GM18868 (cell line): ENCODE measurements at regions not wholly inside any gene's neighbourhood (a gene's known extent, or its start where the extent isn't known, plus 50 kb on each side); places are given as distances from the start of the nearest gene placed in this dataset.

Source experiments
- ATAC-seq: cut with Tn5 transposase; IDR thresholded peaks from one replicate; pipeline ENCODE4 v1.9.1; 2021; ENCODE audit warnings: mild to moderate bottlenecking, moderate library complexity; ENCODE audit not compliant: unreplicated experiment

- ATAC-seq: no peak
Measured at GRCh38 chr5:53361708-53362107, 118.7 kb upstream of the FST start.

DNA sequence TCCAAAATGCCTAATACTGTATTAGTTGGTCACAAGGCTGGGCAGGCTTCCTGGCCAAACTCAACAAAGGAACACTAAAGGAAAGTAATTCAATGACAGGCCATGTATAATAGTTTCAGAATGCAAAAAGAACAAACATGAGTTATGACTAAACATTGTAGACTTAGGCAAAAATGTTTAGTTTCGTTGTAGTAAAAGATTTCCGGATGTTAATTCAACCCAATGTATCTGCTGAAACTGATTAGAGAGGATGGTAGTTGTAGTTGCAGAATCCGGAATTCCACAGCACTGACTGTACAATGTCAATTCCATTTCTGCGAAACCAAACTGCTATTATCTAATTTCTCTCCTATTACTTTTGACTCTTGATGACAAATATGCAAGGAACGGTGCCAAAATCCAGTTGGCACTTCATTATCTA is 117.9 kb upstream of the FST start:
- ATAC-seq: no peak

GRCh38 chr5:53364061-53364460 is 116.4 kb upstream of the FST start:
- ATAC-seq: no peak

GRCh38 chr5:53366245-53366644 is 114.2 kb upstream of the FST start:
- no peak for ATAC-seq

DNA sequence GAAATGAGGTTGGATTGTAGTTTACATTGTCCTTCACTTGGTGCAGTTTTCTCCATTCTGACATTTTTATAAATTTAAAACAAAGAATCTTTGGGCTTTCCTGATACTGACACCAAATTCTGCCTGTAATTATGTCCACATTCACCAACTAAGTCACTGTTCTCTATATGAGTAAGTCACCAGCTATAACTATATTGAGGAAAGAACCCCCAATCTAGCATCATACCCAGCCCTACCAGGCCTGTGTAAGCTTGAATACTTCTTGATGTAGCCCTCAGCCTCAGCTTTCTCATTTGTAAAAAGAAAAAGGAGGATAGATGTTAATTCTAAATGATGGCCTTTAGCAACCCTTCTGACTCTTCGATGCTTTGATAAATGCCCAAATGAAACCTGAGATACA is 112.7 kb upstream of the FST start:
- ATAC-seq: no peak

DNA sequence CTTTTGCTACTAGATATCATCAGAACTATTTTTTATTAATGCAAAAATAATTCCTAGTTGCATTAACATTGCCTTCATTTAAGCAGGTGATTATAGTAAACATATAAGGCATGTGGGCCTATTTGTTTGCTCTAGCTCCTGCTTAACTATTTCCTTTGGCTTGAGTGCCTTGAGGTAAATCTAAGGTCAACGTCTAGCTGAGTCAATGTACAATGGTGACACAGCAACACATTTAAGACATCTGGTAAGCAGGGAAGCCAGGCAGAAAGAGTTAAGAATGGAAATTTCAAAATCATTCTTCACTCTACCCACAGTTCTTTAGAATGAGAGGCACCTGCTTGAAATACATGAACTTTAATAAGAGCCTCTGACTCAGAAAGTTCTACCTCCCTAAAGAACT is 111.9 kb upstream of the FST start:
- no peak for ATAC-seq

DNA sequence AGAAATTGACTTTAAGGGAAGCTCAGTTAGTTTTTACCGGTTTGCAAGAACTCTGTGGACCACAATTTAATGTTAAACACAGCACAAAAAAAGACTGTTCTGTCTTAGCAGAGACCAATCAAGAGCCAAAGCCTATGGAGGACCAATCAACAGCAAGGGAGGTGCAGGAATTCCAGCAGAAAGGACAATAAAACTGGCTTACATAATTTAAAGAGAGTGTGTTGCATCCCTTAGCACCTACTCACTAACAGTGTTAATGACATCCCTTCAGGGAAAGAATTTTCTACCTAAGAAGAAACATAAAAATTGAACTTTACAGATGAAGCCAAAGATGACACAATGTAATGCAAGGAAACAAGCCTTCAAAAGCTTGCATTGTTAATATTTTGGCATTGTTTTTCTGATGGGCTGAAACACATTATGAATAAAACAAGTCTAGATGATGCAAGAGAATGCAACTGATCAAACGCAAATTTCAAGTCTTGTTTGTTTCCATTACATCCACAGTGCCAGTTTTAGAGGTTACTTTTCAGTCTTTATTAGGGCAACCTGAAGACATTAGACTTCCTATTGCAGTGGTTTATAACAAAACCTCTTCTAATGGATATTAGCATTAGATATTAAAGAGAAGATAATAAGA is 111.3 kb upstream of the FST start:
- ATAC-seq: no peak

DNA sequence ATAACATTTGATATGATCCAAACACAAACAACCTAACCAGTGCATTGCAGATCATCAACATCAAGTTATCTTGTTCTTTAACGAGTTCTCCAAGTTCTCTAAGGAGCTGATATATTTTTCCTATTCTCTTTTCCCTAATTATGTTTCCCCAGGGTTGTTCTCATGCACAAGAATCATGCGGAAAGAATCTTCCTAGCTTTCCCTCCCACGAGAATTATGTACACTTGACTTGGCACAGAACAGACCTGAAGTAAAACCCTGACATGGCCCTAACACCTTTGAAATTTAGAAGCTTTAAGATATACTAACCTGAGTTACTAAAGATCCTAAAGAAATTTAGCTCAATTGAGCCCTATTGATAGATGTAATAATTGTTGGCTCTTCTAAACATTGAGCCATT is 110.7 kb upstream of the FST start:
- ATAC-seq: no peak

- no peak for ATAC-seq
Measured at GRCh38 chr5:53373451-53374158, 106.8 kb upstream of the FST start.

GRCh38 chr5:53376853-53377252 is 103.6 kb upstream of the FST start:
- ATAC-seq: no peak

GRCh38 chr5:53378190-53378589 is 102.2 kb upstream of the FST start:
- ATAC-seq: no peak

DNA sequence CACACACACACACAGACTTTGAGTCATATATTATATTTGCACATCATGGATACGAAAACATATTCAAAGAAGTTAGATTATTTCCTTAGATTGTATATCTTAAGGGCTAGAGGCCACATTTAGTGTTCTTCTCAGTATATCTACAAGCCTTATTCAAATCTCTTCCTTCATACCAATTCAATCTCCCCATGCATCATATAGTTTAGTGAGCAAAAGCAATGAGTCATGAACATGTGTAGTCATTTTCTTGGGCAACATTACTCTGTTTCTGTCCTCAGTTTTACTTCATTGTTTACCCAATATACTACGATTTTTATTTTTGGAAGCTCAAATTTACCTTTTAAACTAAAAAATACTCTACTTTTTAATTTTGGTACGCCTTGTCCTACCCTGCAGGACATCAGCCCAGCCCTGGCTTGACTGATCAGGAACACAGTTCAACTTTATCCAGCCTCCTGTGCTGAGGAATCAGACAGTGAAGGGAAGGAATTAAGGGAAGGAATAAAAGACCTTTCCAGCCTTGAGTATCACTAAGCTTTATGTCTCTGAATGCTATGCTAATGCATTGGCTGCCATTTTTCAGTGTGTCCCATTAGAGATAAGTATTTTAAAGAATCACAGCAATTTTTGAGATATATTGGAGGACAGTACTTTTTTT is 101.7 kb upstream of the FST start:
- no peak for ATAC-seq

DNA sequence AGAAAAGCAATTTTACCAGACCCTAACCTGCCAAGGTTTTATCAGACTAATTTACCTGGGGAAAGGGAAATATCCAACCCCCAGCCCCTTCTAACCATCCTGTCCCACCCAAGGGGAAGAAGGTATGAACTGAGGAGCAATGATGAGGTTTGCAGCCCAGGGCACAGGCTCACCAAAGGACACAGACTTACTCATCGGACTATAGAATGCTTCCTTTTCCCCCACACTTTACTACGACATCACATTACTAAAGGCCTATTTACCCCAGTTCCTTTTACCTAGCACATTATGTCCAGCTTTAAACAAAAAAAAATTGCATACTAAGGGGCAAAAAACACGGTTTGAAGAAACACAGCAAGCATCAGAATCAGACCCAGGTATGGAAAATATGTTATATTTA is 94.1 kb upstream of the FST start:
- no peak for ATAC-seq

DNA sequence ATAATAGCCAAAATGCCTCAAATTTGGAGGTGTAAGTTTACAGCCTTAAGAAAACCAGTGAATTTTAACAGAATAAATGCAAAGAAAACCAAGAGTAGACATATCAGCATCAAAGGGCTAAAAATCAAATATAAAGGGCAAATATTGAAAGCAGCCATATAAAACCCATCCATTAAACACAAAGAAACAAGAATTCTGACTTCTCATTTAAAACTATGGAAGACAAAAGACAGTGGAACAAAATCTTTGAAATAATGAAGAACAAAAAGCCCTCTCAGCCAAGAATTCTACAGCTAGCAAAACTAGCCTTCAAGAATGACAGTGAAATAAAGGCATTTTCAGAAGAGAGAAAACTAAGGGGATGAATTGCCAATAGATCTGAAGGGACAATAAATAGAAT is 91.3 kb upstream of the FST start:
- no peak for ATAC-seq

DNA sequence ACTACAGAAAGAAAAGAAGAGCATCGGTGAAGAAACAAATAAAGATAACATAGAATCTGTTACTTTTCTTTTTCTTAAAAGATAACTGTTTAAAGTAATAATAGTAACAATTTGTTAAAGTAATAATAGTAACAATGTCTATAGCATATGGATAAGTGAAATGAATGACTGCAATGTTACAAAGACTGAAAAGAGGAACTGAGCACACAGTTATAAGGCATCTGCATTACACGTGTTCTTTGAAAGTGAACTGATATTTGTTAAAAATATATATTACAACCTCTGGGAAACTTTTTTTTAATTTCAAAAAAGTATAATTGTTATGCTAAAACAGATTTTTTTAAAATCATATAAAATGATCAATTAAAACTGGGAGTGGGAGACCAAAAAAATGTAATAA is 88.4 kb upstream of the FST start:
- ATAC-seq: peak; percentile 89

GRCh38 chr5:53394808-53395207 is 85.6 kb upstream of the FST start:
- ATAC-seq: no peak

DNA sequence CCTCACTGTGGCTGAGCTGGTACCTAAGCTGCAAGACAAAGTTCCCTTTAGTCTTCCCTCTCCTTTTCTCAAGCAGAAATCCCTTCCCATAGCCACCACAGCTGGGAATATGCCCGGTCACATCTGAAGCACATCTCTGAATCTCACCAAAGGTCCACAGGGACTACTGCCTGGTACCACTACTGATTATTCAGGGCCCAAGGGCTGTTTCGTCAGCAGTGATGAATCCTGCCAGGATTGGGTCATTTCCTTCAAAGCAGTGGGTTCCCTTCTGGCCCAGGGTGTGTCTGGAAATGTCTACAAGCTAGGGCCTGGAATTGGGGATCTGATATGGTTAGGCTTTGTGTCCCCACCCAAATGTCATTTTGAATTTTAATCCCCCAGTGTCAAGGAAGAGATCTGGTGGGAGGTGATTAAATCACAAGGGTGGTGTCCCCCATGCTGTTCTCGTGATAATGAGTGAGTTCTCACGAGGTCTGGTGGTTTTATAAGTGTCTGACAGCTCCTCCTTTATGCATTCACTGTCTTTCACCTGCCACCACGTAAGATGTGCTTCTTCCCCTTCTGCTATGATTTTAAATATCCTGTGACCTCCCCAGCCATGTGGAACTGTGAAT is 83.2 kb upstream of the FST start:
- no peak for ATAC-seq

- no peak for ATAC-seq
Measured at GRCh38 chr5:53397845-53398244, 82.6 kb upstream of the FST start.

GRCh38 chr5:53399926-53400697 is 80.3 kb upstream of the FST start:
- ATAC-seq: no peak

DNA sequence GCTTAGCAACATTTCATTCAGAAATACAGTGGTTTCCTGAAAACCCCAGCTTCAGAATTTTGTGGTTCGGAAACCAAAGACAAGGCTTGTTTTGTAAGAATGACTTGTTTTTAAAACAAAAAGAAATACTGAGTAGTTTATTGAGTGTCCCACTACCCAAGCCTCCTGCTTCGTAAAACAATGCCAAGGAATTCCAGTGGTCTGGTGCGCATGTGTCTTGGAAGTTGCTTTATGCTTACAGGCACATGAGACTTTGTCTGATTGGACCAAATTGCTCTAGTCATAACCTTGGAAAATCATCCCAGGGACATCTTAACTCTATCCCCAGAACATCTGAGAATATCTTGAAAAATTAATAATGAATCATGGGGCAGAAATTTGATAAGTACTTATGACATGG is 77.1 kb upstream of the FST start:
- ATAC-seq: no peak

DNA sequence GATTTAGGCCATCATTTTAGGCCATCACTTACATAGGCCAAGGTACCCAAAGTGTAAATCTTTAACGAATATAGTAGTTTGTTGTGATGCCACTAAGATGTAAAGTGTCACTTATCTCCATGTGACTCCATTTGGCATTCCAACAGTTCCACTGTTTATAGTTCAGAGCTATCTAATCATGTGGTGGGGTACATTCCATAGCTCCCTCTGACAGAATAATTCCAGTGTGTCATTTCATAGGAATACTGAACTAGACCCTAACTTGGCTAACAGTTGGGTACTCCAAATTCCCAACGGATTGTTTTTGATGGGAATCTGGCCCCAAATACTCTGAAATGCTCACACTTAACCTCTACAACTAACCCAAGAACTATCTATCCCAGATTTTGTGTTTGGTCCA is 76.7 kb upstream of the FST start:
- no peak for ATAC-seq
